NCI-H1417 (cell line): ENCODE measurements at regions not wholly inside any gene's neighbourhood (a gene's known extent, or its start where the extent isn't known, plus 50 kb on each side); places are given as distances from the start of the nearest gene placed in this dataset.
"Not testable (repeated sequence)": the region's sequence is repeated elsewhere in the genome, so short reads cannot be mapped to it uniquely, and the experiment has no call there.

Experiments used
- DNase-seq, 3 experiments: peaks; one replicate each; lab custom pipeline; 2025; lab: John Stamatoyannopoulos, UW

DNA sequence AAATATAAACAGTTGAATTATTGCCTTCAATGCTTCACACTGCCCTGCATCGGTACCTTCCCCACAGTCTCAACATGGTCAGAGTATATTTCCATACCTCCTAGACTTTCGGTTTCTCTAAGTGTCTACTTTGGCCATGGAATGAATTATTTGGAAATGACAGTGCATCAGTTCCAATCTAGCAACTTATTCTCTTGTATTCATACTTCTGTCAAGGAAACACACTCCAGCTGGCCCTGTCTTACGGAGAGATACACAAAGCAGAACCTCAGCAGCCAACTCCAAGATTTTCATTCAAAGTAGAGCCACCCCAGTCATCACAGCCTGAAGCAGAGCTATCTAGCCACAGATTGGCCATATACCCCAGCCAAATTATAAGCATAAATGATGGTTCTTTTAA lies 518.4 kb upstream of the UBE2E2 start:
- no peak for DNase-seq

DNA sequence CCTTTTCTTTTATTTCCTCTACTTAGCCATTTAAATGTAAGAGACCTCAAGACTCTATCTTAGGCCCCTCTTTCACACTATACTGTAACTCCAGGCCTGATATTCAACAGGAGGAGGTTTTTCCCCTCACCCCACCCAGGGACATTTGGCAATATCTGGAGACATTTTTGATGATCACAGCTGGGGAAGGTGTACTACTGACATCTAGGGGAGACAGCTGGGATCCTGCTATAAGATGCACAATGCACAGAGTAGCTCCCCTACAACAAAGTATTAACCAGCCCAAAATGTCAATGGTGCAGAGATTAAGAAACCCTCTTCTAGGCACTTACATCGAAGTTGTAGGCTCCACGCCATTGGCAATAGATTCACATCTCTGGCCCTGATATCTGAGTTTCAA lies 517.5 kb upstream of the UBE2E2 start:
- DNase-seq, result no peak

DNA sequence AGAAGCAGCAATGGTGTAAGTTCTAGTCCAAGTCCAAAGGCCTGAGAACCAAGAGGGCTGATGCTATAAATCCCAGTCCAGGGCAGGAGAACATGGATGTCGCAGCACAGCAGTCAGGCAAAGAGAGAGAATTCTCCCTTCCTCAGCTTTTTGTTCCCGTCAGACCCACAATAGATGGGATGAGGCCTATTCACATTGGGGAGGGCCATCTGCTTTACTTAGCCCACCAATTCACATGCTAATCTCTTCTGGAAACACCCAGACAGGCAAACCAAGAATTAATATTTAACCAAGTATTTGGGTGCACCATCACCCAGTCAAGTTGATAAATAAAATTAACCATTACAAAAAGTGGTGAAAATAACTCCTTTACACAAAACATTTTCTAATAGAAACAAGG lies 511.7 kb upstream of the UBE2E2 start:
- DNase-seq, result no peak

DNA sequence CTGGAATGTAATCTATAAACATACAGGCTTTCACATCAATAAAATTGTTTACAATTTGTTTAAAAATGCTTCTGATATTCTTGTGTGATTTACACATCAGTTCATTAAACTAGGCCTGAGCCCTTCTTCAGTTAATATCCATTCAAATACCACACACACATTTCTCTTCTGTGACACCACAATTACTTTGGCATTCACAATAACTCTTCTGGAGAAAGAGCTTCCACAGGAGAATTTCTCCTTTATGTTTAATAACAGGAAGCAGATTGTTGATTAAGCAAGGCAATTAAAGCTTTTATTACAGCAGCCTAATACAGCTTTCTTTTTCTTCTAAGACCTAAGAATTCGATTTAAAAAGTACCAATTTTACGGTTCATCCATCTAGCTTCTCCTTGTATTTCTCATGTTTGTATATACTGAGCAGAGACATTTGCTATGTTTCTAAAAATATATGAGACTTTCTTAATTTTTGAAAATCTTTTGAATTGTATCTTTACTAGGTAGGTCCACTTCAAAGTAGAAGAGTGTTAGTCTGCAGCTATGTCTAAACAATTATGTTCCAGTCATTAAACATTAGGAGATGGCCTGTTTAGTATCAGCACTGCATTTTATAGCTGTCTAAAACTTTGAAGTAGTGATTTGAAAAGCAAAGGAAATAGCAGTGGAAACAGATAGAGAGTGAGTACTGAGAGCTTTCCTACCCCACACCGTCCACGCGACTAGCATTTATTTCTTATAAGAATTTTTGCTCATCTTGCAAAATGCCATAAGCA lies 511.1 kb upstream of the UBE2E2 start:
- peak in 1 of 3 experiments; percentile 31 for DNase-seq

DNA sequence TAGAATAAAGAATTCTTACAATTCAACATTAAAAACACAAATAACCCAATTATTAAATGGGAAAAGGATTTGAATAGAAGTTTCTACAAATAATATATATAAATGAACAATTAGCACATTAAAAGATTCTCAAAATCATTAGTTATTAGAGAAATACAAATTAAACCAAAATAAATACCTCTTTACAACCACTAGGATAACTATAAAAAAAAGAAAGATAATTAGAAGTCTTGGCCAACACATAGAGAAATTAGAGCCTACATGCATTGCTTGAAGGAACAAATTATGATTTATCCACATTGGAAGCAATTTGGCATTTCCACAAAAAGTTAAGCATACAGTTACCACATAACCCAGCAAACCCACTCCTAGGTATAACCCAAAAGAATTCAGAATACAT lies 502.3 kb upstream of the UBE2E2 start:
- DNase-seq, result no peak

DNA sequence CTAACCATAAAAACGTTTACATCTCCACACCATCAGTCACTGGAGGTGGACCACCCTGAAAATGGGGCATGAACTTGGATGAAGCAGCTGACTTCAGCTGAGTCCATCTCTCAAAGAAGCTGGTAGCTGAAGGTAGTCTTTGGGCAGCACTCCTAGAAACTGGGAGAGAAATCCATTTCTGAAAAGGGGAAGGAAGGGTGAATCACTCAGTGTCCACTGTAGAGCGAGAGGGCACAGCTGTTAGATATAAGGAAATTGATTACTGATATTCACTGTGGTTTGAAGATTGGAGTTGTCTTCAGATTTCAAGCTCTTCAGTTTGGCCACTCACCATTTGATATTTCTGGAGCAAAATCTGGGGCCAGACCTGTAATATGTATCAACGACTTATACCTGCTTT lies 499.0 kb upstream of the UBE2E2 start:
- no peak for DNase-seq

DNA sequence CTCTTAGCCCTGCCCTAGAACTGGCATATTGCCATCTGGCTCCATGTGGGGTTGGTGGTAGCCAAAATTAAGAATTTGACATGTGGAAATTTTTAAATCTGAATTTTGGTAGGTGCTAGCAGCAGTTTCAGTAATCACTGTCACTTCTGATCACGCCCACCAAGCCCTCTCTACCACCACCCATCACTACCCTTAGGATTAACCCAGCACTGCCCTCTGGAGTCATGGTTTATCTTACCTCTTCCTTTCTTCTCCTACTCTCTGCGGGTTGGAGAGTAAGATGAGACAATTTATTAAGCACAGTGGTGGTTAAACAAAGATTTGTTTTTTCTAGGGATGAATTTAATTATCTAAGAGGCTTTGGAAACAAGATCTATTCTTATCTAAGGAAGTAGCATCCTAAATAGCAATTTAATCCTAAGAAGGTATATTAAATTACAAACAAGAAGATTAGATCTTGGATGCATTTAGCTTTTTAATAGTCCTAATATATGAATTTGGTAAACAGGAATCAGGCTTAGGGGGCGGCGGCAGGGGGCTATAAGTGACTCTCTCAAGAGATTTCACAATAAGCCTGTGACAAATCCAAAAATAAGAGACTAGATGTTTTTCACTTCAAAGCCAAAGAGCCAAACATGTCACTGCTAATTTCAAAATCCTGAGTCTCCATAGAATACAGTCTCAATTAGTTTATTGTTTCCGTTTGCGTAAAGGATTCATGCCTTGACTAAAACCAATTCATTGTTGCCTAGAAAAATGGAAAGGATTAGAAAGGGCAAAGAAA lies 498.4 kb upstream of the UBE2E2 start:
- DNase-seq, result peak in 1 of 3 experiments; percentile 2

DNA sequence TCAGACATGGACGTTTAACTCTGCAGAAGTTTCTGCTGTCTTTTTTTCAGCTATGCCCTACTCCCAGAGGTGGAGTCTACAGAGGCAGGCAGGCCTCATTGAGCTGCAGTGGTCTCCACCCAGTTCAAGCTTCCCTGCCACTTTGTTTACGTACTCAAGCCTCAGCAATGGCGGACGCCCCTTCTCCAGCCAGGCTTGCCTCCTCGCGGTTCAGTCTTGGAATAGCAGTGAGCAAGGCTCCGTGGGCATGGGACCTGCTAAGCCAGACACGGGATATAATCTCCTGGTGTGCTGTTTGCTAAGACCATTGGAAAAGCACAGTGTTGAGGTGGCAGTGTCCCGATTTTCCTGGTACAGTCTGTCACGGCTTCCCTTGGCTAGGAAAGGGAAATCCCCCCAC lies 496.2 kb upstream of the UBE2E2 start:
- not testable (repeated sequence) for DNase-seq

DNA sequence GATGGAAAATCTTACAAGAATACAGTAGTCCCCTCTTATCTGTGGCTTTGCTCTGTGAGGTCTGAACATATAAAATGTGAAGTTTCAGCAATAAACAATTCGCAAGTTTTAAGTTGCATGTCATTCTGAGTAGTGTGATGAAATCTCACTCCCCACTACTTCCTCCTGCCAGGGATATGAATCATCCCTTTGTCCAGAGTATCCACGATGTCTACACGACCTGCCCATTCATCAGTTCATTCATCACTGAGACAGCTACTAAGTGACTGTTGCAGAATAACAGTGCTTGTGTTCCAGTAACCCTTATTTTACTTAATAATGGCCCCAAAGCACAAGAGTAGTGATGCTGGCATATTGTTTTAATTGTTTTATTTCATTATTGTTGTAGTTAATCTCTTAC lies 489.2 kb upstream of the UBE2E2 start:
- peak in 1 of 3 experiments; percentile 3 for DNase-seq

DNA sequence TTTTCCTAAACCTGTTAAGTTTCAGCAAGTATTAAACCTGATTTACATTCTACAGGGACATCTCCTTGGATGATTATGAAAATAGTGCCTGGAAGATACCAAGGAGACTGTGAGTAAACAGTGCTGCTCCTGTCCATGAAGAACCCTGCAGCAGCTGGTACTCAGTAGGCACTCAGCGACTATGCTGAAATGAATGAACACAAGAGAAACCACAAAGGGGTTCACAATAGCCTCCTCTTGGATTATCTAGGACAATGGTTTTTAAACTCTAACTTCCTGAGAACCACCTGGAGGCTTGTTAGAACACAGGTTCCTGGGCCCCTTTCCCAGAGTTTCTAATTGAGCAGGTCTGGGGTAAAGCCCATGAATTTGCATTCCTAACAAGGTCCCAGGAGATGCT lies 488.4 kb upstream of the UBE2E2 start:
- DNase-seq, result peak in 1 of 3 experiments; percentile 7

DNA sequence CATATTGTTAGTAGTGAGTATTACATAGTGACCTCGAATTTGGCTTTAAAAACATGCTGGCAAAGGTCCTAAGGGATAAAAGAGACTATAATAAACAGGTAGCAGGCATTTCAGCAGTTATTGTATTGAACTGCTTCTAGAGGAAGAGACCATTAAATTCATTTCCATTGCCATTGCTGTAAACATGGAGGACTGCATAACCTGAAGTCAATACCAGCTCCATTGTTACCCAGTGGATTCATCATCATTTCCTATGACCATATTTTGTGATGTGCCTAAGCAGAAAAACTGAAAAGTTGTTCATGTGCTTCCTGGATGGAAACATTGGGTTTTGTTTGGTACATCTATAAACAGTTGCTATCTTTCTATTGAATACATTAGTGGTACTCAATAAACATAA lies 482.5 kb upstream of the UBE2E2 start:
- no peak for DNase-seq

DNA sequence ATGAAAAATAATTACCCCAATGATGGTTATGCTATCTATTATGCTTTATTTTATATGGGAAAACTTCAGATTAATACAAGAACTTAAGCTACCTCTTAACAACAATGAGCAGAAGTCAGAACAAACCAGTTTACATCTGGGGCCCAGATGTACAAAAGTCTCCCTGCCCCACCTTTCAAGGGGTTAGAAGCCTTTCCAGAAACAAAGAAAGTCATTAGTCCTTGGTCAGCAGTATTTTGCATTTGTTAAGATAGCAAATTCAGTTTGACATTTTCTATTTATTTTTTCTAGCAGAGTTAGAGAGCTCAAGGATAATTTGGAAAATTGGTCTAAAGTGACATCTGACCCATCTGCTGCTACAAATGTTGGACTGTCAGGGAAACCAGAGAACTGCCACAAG lies 478.7 kb upstream of the UBE2E2 start:
- DNase-seq, result no peak

DNA sequence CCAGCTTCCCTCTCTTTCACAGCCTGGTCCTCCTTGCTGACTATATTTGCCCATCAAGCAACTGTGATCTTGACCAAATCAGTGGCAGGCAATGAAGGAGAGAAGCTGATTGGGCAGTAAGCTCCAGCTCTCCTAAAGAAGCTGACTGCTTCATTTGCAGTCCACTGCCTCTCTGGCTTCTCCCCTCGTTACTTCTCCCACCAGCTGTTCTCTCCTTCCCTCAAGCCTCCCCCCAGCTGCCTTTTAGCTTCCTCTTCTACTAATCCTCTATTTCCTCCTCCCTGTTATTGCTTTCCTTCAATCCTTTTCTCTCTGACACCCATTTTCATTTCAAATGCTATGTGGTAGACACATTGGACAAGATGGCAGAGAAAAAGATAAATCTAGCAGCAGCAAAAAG lies 474.7 kb upstream of the UBE2E2 start:
- DNase-seq, result no peak

DNA sequence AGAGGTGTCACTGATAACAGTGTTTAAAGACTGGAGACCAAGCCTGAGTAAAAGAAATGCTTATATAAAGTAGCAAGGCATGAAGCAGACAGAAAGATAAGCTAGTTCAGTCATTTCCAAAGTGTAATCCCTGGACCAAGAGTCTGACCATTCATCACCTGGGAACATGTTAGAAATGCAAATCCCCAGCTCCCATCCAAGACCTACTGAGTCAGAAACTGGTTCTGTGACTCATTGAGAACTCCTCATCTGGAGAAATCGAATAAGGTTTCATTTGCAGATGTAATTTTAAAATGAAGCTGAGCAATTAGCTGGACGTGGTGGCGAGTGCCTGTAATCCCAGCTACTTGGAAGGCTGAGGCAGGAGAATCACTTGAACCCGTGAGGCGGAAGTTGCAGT lies 473.9 kb upstream of the UBE2E2 start:
- no peak for DNase-seq

DNA sequence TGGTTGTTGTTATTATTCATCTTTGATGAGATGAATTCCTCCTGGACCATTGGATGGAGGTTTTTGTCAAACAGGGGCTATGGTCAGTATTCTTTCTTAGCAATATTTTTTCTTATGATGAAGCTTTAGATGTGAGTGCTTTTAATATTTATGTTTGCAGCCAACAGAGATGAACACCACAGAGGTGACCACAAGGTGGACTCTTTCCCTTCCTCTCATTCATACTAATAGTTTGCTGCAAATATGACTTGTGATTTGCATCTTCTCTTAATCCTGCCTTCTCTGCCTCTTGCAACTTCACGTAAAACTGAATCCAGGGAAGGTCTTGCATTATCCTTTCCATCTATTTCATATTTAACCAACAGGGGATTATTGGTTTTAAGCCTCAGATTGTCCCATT lies 473.1 kb upstream of the UBE2E2 start:
- DNase-seq, result peak in 1 of 3 experiments; percentile 38

DNA sequence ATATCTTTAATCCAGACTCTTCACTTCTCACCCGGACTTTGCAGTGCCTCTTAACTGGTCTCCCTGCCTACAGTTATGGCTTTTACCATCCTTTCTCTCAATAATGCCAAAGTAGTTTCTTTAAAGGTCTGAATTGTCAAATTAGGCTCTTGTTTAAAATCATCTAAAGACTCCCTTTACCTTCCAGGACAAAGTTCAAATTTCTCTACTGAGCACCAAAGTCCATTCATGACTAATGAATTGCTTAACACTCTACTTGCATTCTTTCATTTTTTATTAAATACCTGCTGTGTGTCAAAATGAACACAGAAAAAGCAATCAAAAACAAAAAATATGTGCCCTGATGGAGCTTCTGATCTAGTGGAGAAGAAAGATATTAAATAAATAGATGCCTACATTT lies 472.4 kb upstream of the UBE2E2 start:
- DNase-seq, result no peak

DNA sequence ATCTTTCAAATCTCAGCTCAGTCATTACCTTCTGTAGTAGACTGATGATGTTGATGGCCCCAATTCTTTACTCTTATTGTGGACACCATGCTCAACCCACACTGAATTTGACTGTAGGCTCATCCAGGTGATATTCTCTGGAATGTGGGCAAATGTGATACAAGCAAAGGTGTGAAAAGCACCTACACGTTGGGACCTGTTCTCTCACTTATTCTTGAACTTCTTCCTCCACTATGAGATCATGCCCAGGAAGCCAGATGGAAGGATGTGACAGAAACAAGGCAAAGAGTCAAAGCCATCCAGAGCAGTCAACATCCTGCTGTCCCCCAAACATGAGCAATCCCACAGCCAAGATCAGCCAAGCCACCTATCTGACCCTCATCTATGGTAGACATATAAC lies 471.2 kb upstream of the UBE2E2 start:
- no peak for DNase-seq

DNA sequence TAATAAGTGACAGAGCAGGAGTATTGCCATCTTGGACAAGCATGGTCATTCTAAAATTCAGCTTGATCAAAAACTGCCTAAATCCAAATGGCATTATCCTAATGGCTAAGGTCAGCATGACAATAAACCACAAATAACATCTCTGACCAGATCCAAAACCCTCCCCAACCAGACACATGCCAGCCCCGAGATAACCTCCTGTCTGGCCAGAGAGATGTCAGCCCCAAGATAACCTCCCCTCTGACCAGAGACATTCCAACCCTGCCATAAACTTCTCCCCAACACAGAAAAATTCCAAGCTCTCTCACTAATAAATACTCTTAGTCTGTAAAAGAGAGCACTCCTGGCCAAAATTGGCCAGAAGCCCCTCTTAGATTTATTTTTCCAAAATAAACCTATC lies 470.5 kb upstream of the UBE2E2 start:
- DNase-seq, result no peak

DNA sequence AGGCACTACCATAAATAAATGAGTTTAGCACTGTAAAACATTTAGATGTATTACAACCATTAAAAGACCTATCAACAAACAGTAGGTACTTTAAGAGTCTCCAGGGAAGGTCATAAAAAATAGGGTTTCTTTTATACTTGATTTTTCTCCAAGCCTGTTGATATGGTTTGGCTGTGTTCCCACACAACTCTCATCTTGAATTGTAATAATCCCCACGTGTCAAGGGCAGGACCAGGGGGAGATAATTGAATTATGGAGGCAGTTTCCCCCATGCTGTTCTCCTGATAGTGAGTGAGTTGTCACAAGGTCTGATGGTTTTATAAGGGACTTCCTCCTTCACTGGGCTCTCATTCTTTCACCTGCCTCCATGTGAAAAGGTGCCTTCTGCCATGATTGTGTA lies 468.9 kb upstream of the UBE2E2 start:
- peak in 2 of 3 experiments; percentile 35 to 68 for DNase-seq

DNA sequence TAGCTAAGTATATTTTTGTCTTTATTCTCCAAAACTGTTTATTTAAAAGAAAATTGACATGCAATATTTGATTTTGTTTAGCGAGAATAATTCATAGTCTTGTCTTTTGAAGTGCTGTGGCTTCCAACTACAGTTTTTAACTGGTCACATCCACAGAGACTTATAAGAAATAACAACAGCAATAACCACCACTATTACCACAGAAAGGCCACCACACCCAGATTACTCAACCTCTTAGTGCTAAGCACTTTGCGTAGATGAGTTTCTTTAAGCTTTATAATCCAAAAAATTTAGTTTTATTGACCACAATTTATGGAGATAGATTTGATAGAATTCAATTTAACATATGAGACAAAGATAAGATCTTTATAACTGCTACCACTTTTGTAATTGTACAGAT lies 468.4 kb upstream of the UBE2E2 start:
- no peak for DNase-seq

DNA sequence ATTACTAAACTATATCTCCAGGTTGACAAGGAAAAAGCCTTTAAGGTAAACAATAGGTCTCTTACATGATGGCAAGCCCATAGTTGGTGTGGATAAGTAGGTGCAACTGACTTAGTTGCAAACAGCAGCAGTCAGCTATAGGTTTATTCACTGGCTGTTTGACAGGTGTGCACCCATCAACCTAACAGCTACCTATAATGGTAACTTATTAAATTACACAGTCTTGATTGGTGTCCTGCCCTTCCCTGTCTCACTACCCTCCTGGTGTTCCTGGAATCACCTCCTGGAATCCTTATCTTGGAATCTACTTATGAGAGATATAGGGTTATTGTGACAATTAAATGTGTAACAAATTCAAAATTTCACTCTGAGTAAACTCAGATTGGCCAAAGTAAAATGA lies 467.8 kb upstream of the UBE2E2 start:
- DNase-seq, result no peak

DNA sequence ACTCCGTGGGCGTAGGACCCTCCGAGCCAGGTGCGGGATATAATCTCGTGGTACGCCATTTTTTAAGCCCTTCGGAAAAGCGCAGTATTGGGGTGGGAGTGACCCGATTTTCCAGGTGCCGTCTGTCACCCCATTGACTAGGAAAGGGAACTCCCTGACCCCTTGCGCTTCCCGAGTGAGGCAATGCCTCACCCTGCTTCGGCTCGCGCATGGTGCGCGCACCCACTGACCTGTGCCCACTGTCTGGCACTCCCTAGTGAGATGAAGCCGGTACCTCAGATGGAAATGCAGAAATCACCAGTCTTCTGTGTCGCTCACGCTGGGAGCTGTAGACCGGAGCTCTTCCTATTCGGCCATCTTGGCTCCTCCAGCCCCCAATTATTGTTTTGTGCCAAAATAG lies 459.7 kb upstream of the UBE2E2 start:
- peak in 2 of 3 experiments; percentile 6 to 24 for DNase-seq

DNA sequence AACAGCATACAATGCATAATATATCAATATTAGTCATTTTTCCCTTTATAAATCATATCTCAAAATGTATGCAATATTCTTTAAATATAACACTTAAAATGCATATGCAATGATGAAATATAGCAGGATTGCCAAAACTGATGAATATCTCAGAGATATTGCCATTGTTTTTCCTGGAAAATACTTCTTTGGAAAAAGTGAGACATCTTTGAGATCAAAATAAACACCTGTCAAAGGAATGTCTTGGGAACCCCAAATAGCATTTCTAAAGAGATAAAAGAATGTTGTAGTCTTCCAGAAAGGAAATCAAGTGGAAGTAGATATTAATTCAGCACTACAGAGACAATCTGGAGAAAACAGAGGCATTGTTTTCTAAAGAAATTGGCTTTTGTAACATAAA lies 457.8 kb upstream of the UBE2E2 start:
- DNase-seq, result no peak

DNA sequence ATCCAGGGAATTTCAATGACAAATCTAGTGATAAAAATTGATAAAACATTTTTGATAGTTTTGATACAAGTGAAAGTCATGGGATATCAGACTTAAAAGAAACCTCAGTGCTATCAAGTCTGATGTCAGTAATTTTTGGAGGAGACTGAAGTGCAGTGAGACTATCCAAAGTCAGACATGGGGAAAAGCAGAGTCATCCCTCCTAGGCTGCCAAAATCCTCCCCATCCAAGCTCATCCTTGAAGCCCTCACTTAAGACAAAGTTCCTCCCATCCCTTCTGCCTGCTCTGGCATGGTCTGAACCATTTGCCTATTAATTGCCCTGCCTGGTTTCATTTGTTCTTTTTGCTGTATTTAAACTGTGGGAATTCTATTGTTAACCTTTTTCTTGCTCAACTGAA lies 456.9 kb upstream of the UBE2E2 start:
- no peak for DNase-seq
